H1 (cell line): ENCODE measurements at regions not wholly inside any gene's neighbourhood (a gene's known extent, or its start where the extent isn't known, plus 50 kb on each side); places are given as distances from the start of the nearest gene placed in this dataset.
"Not testable (repeated sequence)": the region's sequence is repeated elsewhere in the genome, so short reads cannot be mapped to it uniquely, and the experiment has no call there.

Source experiments
- CTCF ChIA-PET: fragments of 300-600 bp; sonication (Branson Sonifier 250); formaldehyde crosslinking; loops from one replicate; lab custom pipeline; 2021; ENCODE audit not compliant: partially characterized antibody; lab: Charles Lee
- POLR2A ChIA-PET: fragments of 300-600 bp; sonication (Branson Sonifier 250); formaldehyde crosslinking; loops from one replicate; lab custom pipeline; 2021; ENCODE audit warnings: inconsistent platforms; ENCODE audit not compliant: partially characterized antibody; lab: Charles Lee
- DNase-seq, 2 experiments: peaks; one replicate each; pipeline versions ENCODE4 v3.0.0 to v3.0.0-alpha.2; 2010 to 2022; ENCODE audit warnings: low spot score in 2 of 2, low read depth in 1 of 2, mixed read lengths in 1 of 2
- FAIRE-seq: peaks from 2 replicates; lab custom pipeline; 2011; peaks lifted over from hg19 to GRCh38; lab: Jason Lieb, UNC
- H2AFZ ChIP-seq: 2 replicates; pipeline ENCODE4 v1.8.1; 2012; ENCODE audit warnings: low read length, inconsistent platforms
- H2AK5ac ChIP-seq: 2 replicates; pipeline ENCODE4 v1.6.1; 2013; ENCODE audit warnings: low read depth, low read length
- H2BK120ac ChIP-seq: replicated peaks from 2 replicates; pipeline ENCODE3; 2013; ENCODE audit warnings: low read depth, low read length, inconsistent platforms
- H2BK12ac ChIP-seq: 2 replicates; pipeline ENCODE4 v1.6.1; 2013; ENCODE audit warnings: low read depth, low read length
- H2BK15ac ChIP-seq: 2 replicates; pipeline ENCODE4 v1.6.1; 2013; ENCODE audit warnings: low read length
- H2BK20ac ChIP-seq: 2 replicates; pipeline ENCODE4 v1.6.1; 2013; ENCODE audit warnings: low read length
- H2BK5ac ChIP-seq: 2 replicates; pipeline ENCODE4 v1.6.1; 2013; ENCODE audit warnings: low read depth, low read length
- H3K14ac ChIP-seq: 2 replicates; pipeline ENCODE4 v1.6.1; 2013; ENCODE audit warnings: inconsistent platforms; ENCODE audit not compliant: insufficient read length
- H3K18ac ChIP-seq: 2 replicates; pipeline ENCODE4 v1.6.1; 2013; ENCODE audit warnings: low read length; ENCODE audit errors: extremely low read depth
- H3K23ac ChIP-seq: 2 replicates; pipeline ENCODE4 v1.6.1; 2013; ENCODE audit warnings: inconsistent platforms; ENCODE audit not compliant: insufficient read length
- H3K23me2 ChIP-seq: 2 replicates; pipeline ENCODE4 v1.6.1; 2013; ENCODE audit warnings: low read depth, low read length
- H3K27ac ChIP-seq: 2 replicates; pipeline ENCODE4 v1.6.1; 2011; ENCODE audit warnings: low read depth, low read length, inconsistent platforms
- H3K27me3 ChIP-seq, 4 experiments: replicated peaks in 1 of 4; 1 replicate in 1 of 4; 2 replicates in 3 of 4; pipeline versions ENCODE4 v1.6.1 to v1.8.1; 2011 to 2013; ENCODE audit warnings: low read length in 3 of 4, mild to moderate bottlenecking in 3 of 4, inconsistent platforms in 2 of 4, mixed read lengths in 2 of 4, moderate library complexity in 1 of 4; ENCODE audit not compliant: control insufficient read depth in 3 of 4, insufficient read depth in 3 of 4; ENCODE audit errors: extremely low read depth in 1 of 4
- H3K36me3 ChIP-seq, 4 experiments: 2 replicates each; pipeline versions ENCODE4 v1.6.1 to v1.8.1; 2011 to 2013; ENCODE audit warnings: mild to moderate bottlenecking in 4 of 4, low read length in 3 of 4, moderate library complexity in 2 of 4, control low read depth in 1 of 4, inconsistent platforms in 1 of 4; ENCODE audit not compliant: insufficient read depth in 4 of 4, control insufficient read depth in 2 of 4
- H3K4ac ChIP-seq: replicated peaks from 2 replicates; pipeline ENCODE3; 2013; ENCODE audit warnings: low read length, low read depth, mixed read lengths, inconsistent platforms; ENCODE audit not compliant: insufficient read length
- H3K4me1 ChIP-seq, 4 experiments: replicated peaks in 1 of 4; 1 replicate in 1 of 4; 2 replicates in 3 of 4; pipeline versions ENCODE4 v1.6.1 to v1.8.1; 2011 to 2013; ENCODE audit warnings: low read length in 3 of 4, inconsistent platforms in 2 of 4, mixed read lengths in 1 of 4; ENCODE audit not compliant: insufficient read depth in 4 of 4, control insufficient read depth in 3 of 4
- H3K4me2 ChIP-seq, 2 experiments: 2 replicates each; pipeline versions ENCODE4 v1.6.1 to v1.8.1; 2011 to 2013; ENCODE audit warnings: low read depth in 2 of 2, low read length in 2 of 2, control low read depth in 1 of 2, inconsistent platforms in 1 of 2, mild to moderate bottlenecking in 1 of 2; ENCODE audit not compliant: insufficient read depth in 1 of 2
- H3K4me3 ChIP-seq, 4 experiments: fragments of 200-600, 300-600 bp in 1 of 4; sonication (generic), shearing (Covaris generic), sonication (Bioruptor Twin) in 1 of 4; 2 replicates each; pipeline versions ENCODE4 v1.5.1 to v1.8.1; 2011 to 2016; ENCODE audit warnings: low read length in 4 of 4, low read depth in 3 of 4, control low read depth in 2 of 4, inconsistent platforms in 2 of 4, mild to moderate bottlenecking in 2 of 4, mixed read lengths in 1 of 4, moderate library complexity in 1 of 4; ENCODE audit not compliant: insufficient read depth in 2 of 4; ENCODE audit errors: extremely low read depth in 1 of 4
- H3K56ac ChIP-seq: replicated peaks from 2 replicates; pipeline ENCODE3; 2013; ENCODE audit warnings: low read depth, mild to moderate bottlenecking, mixed read lengths, low read length, inconsistent platforms; ENCODE audit not compliant: insufficient read length
- H3K79me1 ChIP-seq: 2 replicates; pipeline ENCODE4 v1.6.1; 2013; ENCODE audit warnings: low read depth, low read length, control low read depth
- H3K79me2 ChIP-seq, 2 experiments: 2 replicates each; pipeline versions ENCODE4 v1.6.1 to v1.8.1; 2012 to 2013; ENCODE audit warnings: low read length in 2 of 2, mild to moderate bottlenecking in 2 of 2, inconsistent platforms in 1 of 2; ENCODE audit not compliant: insufficient read depth in 2 of 2, control insufficient read depth in 1 of 2
- H3K9ac ChIP-seq, 4 experiments: replicated peaks in 1 of 4; 1 replicate in 1 of 4; 2 replicates in 3 of 4; pipeline versions ENCODE4 v1.6.1 to v1.8.1; 2011 to 2013; ENCODE audit warnings: low read depth in 3 of 4, low read length in 3 of 4, control low read depth in 2 of 4, mild to moderate bottlenecking in 2 of 4, moderate library complexity in 2 of 4, inconsistent platforms in 1 of 4; ENCODE audit errors: extremely low read depth in 1 of 4
- H3K9me3 ChIP-seq, 2 experiments: 2 replicates each; pipeline versions ENCODE4 v1.6.1 to v1.8.1; 2012 to 2013; ENCODE audit warnings: mild to moderate bottlenecking in 2 of 2, moderate library complexity in 2 of 2, control low read depth in 1 of 2, inconsistent platforms in 1 of 2, low read depth in 1 of 2, low read length in 1 of 2, mixed read lengths in 1 of 2; ENCODE audit not compliant: insufficient read depth in 2 of 2
- H4K20me1 ChIP-seq, 2 experiments: replicated peaks in 1 of 2; 2 replicates each; pipeline versions ENCODE3 to v1.8.1; 2011 to 2013; ENCODE audit warnings: inconsistent platforms in 2 of 2, low read length in 2 of 2, mild to moderate bottlenecking in 1 of 2; ENCODE audit not compliant: insufficient read depth in 2 of 2, control insufficient read depth in 1 of 2
- H4K5ac ChIP-seq: 2 replicates; pipeline ENCODE4 v1.6.1; 2013; ENCODE audit warnings: low read length, low read depth, mixed read lengths, inconsistent platforms; ENCODE audit not compliant: insufficient read length
- H4K8ac ChIP-seq: 2 replicates; pipeline ENCODE4 v1.8.0; 2013; ENCODE audit warnings: mild to moderate bottlenecking, moderate library complexity, low read length, inconsistent platforms; ENCODE audit not compliant: insufficient read depth; ENCODE audit errors: extremely low read depth
- H4K91ac ChIP-seq: replicated peaks from 2 replicates; pipeline ENCODE3; 2013; ENCODE audit warnings: low read length, mixed read lengths, inconsistent platforms; ENCODE audit not compliant: insufficient read length
- WGBS, 2 experiments: shearing (Covaris generic) in 1 of 2; methylation state at CpG; one replicate each; pipeline versions ENCODE4 v1.1.6 to v1.1.7; 2013 to 2015; ENCODE audit warnings: low lambda C conversion rate in 2 of 2, mixed read lengths in 2 of 2, inconsistent platforms in 1 of 2, low coverage in 1 of 2, missing lambda C conversion rate in 1 of 2; ENCODE audit not compliant: insufficient replicate concordance in 2 of 2, insufficient coverage in 1 of 2, insufficient read length in 1 of 2; ENCODE audit errors: extremely low coverage in 1 of 2, missing lambda C conversion rate in 1 of 2; 5-methylcytosine and 5-hydroxymethylcytosine counted together

DNA sequence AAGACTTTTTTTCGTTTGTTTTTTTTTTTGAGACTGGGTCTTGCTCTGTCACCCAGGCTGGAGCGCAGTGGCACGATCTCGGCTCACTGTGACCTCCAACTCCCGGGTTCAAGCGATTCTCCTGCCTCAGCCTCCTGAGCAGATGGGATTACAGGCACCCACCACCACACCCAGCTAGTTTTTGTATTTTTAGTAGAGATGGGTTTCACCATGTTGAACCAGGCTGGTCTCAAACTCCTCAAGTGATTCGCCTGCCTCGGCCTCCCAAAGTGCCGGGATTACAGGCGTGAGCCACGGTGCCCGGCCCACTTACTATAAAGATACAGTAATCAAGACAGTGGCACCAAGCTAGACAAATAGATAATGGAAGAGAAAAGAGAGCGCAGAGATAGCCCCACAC is 162.3 kb downstream of the CTTN start:
- H4K20me1 ChIP-seq, H3K4me3 ChIP-seq, H3K23me2 ChIP-seq, H3K9ac ChIP-seq, H2BK12ac ChIP-seq, H3K4ac ChIP-seq, H2BK20ac ChIP-seq, H2AFZ ChIP-seq, H2AK5ac ChIP-seq, DNase-seq, H3K18ac ChIP-seq, H3K79me2 ChIP-seq, H3K27me3 ChIP-seq, H2BK120ac ChIP-seq, H3K4me1 ChIP-seq, H3K4me2 ChIP-seq, H3K36me3 ChIP-seq, H4K8ac ChIP-seq, H3K56ac ChIP-seq, H3K9me3 ChIP-seq, H4K91ac ChIP-seq, H2BK5ac ChIP-seq, H3K79me1 ChIP-seq, H3K23ac ChIP-seq, H3K27ac ChIP-seq, H4K5ac ChIP-seq, H2BK15ac ChIP-seq, FAIRE-seq, POLR2A ChIA-PET, H3K14ac ChIP-seq: not testable (repeated sequence)
- CTCF ChIA-PET = interaction anchor here (0.6 to 1.2 kb wide), 5 partner anchors 9 to 187 kb away, joined by 3 to 5 read pairs (median 3); no protein-coding TSS in a partner anchor
- WGBS, 2 experiments = 95% methylated on average over 12 of the region's 13 CpGs; no CpG with 5 or more reads in 1 of the 2 experiments
